ENCODE measurements at regions not wholly inside any gene's neighbourhood (a gene's known extent, or its start where the extent isn't known, plus 50 kb on each side); places are given as distances from the start of the nearest gene placed in this dataset.

DNA sequence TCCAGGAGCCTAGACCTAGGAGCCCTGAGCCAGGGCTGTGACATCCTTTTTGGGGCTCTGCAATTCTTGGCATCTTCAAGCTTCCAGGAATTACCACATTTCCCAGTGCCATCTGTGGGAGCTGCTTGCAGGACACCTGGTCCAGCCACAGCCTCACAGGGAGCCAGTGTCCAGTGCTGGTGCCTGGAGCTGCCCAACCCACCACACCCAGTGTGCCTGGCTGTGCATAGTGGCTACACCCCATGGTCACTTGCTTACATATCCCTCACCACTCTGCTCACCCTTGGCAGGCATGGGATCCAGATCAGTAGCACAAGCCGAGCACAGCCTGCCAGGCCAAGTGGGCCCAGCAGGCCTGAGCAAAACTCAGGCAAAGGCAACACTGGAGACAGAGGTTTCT is 2151.4 kb upstream of the PCDH20 start:
- TF ChIP-seq, protein P1, sequence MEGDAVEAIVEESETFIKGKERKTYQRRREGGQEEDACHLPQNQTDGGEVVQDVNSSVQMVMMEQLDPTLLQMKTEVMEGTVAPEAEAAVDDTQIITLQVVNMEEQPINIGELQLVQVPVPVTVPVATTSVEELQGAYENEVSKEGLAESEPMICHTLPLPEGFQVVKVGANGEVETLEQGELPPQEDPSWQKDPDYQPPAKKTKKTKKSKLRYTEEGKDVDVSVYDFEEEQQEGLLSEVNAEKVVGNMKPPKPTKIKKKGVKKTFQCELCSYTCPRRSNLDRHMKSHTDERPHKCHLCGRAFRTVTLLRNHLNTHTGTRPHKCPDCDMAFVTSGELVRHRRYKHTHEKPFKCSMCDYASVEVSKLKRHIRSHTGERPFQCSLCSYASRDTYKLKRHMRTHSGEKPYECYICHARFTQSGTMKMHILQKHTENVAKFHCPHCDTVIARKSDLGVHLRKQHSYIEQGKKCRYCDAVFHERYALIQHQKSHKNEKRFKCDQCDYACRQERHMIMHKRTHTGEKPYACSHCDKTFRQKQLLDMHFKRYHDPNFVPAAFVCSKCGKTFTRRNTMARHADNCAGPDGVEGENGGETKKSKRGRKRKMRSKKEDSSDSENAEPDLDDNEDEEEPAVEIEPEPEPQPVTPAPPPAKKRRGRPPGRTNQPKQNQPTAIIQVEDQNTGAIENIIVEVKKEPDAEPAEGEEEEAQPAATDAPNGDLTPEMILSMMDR (IDR thresholded peaks at IDR 0.05) = no peak
- no peak for DNase-seq
- H3K9me3 Mint-ChIP-seq = no peaks in the 10 kb centered on the region

DNA sequence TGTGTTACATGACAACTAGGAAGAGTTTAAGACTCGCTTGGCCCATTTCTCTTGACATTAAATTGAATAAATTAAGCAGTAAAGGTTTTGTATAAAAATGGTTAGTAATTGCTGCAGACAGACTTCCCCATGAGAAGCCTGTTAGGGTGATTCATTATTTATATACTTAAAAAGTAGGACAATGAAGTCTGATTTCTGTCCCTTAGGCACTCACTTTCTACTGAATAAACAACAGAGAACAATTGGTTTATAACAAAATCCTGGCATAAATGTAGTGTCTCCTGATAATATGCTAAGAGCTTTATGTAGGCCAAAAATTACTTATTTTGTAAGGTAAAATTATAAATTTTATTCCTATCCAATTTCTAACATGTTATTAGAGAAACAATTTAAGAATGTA is 2138.5 kb upstream of the PCDH20 start:
- Mint-ChIP-seq H3K36me3 (ENCODE audit: low read depth) (no peaks in the 10 kb centered on the region), H3K4me1 (no peaks in the 10 kb centered on the region), H3K4me3 (no peak overlapping the region), H3K27ac (no peak overlapping the region), H3K27me3 (ENCODE audit: low read depth, poor library complexity) (no peaks in the 10 kb centered on the region), H3K9me3 (no peaks in the 10 kb centered on the region)
- no peak for DNase-seq
- TF ChIP-seq, protein P1 (IDR thresholded peaks at IDR 0.05) = no peak

More for the DNA sequence above, 2151.4 kb upstream of the PCDH20 start:
- H3K4me1 Mint-ChIP-seq = no peaks in the 10 kb centered on the region
- H3K27ac Mint-ChIP-seq = no peak overlapping the region
- H3K36me3 Mint-ChIP-seq (ENCODE audit: low read depth) = no peaks in the 10 kb centered on the region
- no peaks in the 10 kb centered on the region for H3K27me3 Mint-ChIP-seq (ENCODE audit: low read depth, poor library complexity)
- no peak overlapping the region for H3K4me3 Mint-ChIP-seq

DNA sequence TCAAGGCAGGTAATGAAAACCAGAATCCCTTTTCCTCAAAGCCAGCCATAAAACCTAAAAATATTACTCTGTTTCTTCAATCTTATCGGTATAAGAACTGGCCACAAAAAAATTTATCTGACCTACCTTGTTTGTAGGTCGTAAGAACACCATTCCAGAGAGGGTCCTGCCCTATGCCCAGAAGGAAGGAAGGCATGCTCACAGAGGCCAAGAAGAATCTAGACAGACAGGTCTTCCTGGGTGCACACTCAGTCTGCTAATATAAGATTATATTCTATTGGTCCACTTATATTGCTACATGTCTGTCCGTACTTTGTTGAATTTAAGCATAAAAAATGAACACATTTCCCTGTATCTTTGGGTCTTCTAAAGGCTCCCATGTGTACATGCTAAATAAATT is 2136.1 kb upstream of the PCDH20 start:
- Mint-ChIP-seq H3K4me1 (peaks cover 4% of the 10 kb centered on the region), H3K27me3 (ENCODE audit: low read depth, poor library complexity) (no peaks in the 10 kb centered on the region), H3K9me3 (no peaks in the 10 kb centered on the region), H3K4me3 (no peak overlapping the region), H3K27ac (no peak overlapping the region), H3K36me3 (ENCODE audit: low read depth) (no peaks in the 10 kb centered on the region)
- TF ChIP-seq, protein P1 (IDR thresholded peaks at IDR 0.05) = no peak
- no peak for DNase-seq

DNA sequence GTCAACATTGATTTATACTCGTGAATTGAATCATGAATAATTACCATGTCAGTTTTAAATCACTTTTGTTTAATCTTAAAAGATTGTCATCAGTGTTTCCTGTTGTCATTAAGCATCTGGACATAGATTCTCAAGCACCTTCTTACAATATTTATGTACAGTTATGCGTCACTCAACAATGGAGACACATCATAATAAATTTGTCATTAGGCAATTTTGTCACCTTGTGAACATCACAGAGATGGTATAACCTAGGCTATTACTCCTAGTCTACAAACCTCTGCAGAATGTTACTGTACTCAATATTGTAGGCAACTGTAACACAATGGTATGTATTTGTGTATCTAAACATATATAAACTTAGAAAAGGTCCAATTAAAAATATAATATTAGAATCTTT is 2130.9 kb upstream of the PCDH20 start:
- H3K36me3 Mint-ChIP-seq (ENCODE audit: low read depth) = no peaks in the 10 kb centered on the region
- no peak overlapping the region for H3K27ac Mint-ChIP-seq
- H3K27me3 Mint-ChIP-seq (ENCODE audit: low read depth, poor library complexity) = no peaks in the 10 kb centered on the region
- H3K4me1 Mint-ChIP-seq = peaks cover 21% of the 10 kb centered on the region
- no peak overlapping the region for H3K4me3 Mint-ChIP-seq
- peaks cover 7% of the 10 kb centered on the region for H3K9me3 Mint-ChIP-seq
- no peak for DNase-seq
- TF ChIP-seq, protein P1 (IDR thresholded peaks at IDR 0.05) = no peak

DNA sequence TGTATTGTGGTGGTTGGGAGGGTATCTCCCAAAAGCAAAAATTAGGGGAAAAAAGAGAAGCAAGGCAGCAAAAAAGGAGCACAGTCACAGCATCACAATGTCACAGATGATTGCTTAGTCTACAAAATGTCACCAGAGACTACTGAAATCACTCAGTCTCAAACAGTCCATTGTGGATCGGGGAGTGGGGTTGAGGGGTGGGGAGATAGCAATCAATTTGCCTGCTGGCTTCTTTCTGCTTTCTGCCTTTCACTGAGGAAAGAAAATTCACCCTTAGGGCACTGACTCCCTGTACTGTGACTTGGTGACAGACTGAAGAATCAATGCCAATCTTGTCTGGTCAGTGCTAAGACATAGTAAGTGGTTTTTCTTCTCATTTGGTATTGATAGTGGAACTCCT is 2127.1 kb upstream of the PCDH20 start:
- Mint-ChIP-seq H3K27me3 (ENCODE audit: low read depth, poor library complexity) (no peaks in the 10 kb centered on the region), H3K4me3 (no peak overlapping the region), H3K36me3 (ENCODE audit: low read depth) (no peaks in the 10 kb centered on the region), H3K27ac (no peak overlapping the region), H3K4me1 (peaks cover 17% of the 10 kb centered on the region), H3K9me3 (peaks cover 7% of the 10 kb centered on the region)
- TF ChIP-seq, protein P1 (IDR thresholded peaks at IDR 0.05) = no peak
- no peak for DNase-seq

DNA sequence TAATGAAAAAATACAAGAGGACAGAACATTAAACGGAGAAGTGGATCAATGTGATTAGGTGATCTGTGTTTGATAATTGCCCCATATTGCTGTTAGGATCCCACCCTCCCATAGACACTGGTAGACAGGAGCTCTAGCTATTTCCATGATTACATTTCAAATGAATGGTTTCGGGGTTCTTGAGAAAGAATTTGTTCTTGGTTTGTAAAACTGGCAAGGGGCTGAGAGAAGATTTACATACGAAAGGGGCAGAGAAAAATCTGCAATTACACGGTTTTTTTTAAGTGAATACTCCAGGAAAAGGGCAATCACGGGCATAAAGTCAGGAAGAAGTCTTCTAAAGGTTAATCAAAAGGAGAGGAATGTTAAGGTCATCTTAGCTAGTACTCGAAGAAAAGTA is 2125.7 kb upstream of the PCDH20 start:
- no peak overlapping the region for H3K4me3 Mint-ChIP-seq
- no peaks in the 10 kb centered on the region for H3K36me3 Mint-ChIP-seq (ENCODE audit: low read depth)
- H3K27ac Mint-ChIP-seq = no peak overlapping the region
- peaks cover 7% of the 10 kb centered on the region for H3K9me3 Mint-ChIP-seq
- H3K4me1 Mint-ChIP-seq = peaks cover 17% of the 10 kb centered on the region
- no peak for DNase-seq
- TF ChIP-seq, protein P1 (IDR thresholded peaks at IDR 0.05) = no peak
- H3K27me3 Mint-ChIP-seq (ENCODE audit: low read depth, poor library complexity) = no peaks in the 10 kb centered on the region
